SK-N-SH treated with all-trans-retinoic acid at 6 μM for 48 hours (cell line): ENCODE measurements at regions not wholly inside any gene's neighbourhood (a gene's known extent, or its start where the extent isn't known, plus 50 kb on each side); places are given as distances from the start of the nearest gene placed in this dataset.

Experiments
- ATAC-seq: fragments of 200-7000 bp; cut with Tn5 transposase; 3 replicates; pipeline ENCODE4 v1.9.1; 2020; ENCODE audit warnings: mild to moderate bottlenecking, moderate library complexity
- ARNTL ChIP-seq: fragments of 450-650 bp; formaldehyde crosslinking; IDR thresholded peaks from 2 replicates; pipeline ENCODE4 v1.5.0; 2020; ENCODE audit warnings: low read depth, mild to moderate bottlenecking, moderate library complexity, borderline replicate concordance
- BACH2 ChIP-seq: fragments of 250-450 bp; sonication (Bioruptor Pico); IDR thresholded peaks from 2 replicates; pipeline ENCODE4 v1.9.0; 2021; ENCODE audit warnings: mild to moderate bottlenecking, borderline replicate concordance
- CSDC2 ChIP-seq: fragments of 250-450 bp; sonication (Bioruptor Pico); IDR thresholded peaks from 2 replicates; pipeline ENCODE4 v1.5.0; 2020; ENCODE audit warnings: mild to moderate bottlenecking, moderate library complexity
- CSRNP3 ChIP-seq: fragments of 250-450 bp; sonication (Bioruptor Pico); IDR thresholded peaks from 2 replicates; pipeline ENCODE4 v1.5.1; 2021; ENCODE audit warnings: mild to moderate bottlenecking, moderate library complexity
- ESRRG ChIP-seq: fragments of 250-450 bp; sonication (Bioruptor Pico); IDR thresholded peaks from 2 replicates; pipeline ENCODE4 v1.6.1; 2021; ENCODE audit warnings: mild to moderate bottlenecking
- GLIS3 ChIP-seq: fragments of 250-450 bp; sonication (Bioruptor Pico); IDR thresholded peaks from 2 replicates; pipeline ENCODE4 v1.5.0; 2020; ENCODE audit warnings: mild to moderate bottlenecking, moderate library complexity
- ISL1 ChIP-seq: fragments of 250-450 bp; sonication (Bioruptor Pico); IDR thresholded peaks from 2 replicates; pipeline ENCODE4 v2.1.2; 2022; ENCODE audit warnings: mild to moderate bottlenecking, moderate library complexity
- PATZ1 ChIP-seq: fragments of 250-450 bp; sonication (Bioruptor Pico); IDR thresholded peaks from 2 replicates; pipeline ENCODE4 v1.8.0; 2020; ENCODE audit warnings: mild to moderate bottlenecking, moderate library complexity, borderline replicate concordance
- PPARA ChIP-seq: fragments of 250-450 bp; sonication (Bioruptor Pico); IDR thresholded peaks from 2 replicates; pipeline ENCODE4 v1.5.0; 2020; ENCODE audit warnings: mild to moderate bottlenecking, borderline replicate concordance
- RARB ChIP-seq: fragments of 250-450 bp; sonication (Bioruptor Pico); IDR thresholded peaks from 2 replicates; pipeline ENCODE4 v1.8.0; 2021; ENCODE audit warnings: mild to moderate bottlenecking, moderate library complexity
- TCF4 ChIP-seq: fragments of 250-450 bp; sonication (Bioruptor Pico); IDR thresholded peaks from 2 replicates; pipeline ENCODE4 v1.8.0; 2021; ENCODE audit warnings: mild to moderate bottlenecking, moderate library complexity, borderline replicate concordance
- TOX ChIP-seq: fragments of 250-450 bp; sonication (Bioruptor Pico); IDR thresholded peaks from 2 replicates; pipeline ENCODE4 v1.8.0; 2021; ENCODE audit warnings: mild to moderate bottlenecking, moderate library complexity, borderline replicate concordance
- TSHZ2 ChIP-seq: fragments of 250-450 bp; sonication (Bioruptor Pico); IDR thresholded peaks from 2 replicates; pipeline ENCODE4 v1.5.0; 2020; ENCODE audit warnings: mild to moderate bottlenecking, moderate library complexity
- ZC3H10 ChIP-seq: fragments of 250-450 bp; sonication (Bioruptor Pico); IDR thresholded peaks from 2 replicates; pipeline ENCODE4 v1.5.1; 2021; ENCODE audit warnings: mild to moderate bottlenecking, moderate library complexity
- ZFP30 ChIP-seq: fragments of 450-650 bp; formaldehyde crosslinking; IDR thresholded peaks from 2 replicates; pipeline ENCODE4 v1.5.0; 2022; ENCODE audit warnings: mild to moderate bottlenecking, moderate library complexity
- ZNF565 ChIP-seq: fragments of 450-650 bp; formaldehyde crosslinking; conservative IDR thresholded peaks from 2 replicates; pipeline ENCODE4 v1.5.0; 2020; ENCODE audit warnings: low read depth, mild to moderate bottlenecking, moderate library complexity
- ZNF70 ChIP-seq: fragments of 450-650 bp; formaldehyde crosslinking; IDR thresholded peaks from 2 replicates; pipeline ENCODE4 v1.5.0; 2020; ENCODE audit warnings: mild to moderate bottlenecking, moderate library complexity
- ZNF8 ChIP-seq: fragments of 450-650 bp; formaldehyde crosslinking; IDR thresholded peaks from 2 replicates; pipeline ENCODE4 v1.5.0; 2020; ENCODE audit warnings: mild to moderate bottlenecking, moderate library complexity

GRCh38 chr1:95679262-95679661, 445.3 kb downstream of the RWDD3 start:
- no peak for ATAC-seq
- TF ChIP-seq TSHZ2 (no peak), ZNF565 (CRISPR knock-in tag) (no peak), CSDC2 (CRISPR knock-in tag) (no peak)

GRCh38 chr1:95685081-95685480, 451.1 kb downstream of the RWDD3 start:
- ATAC-seq: no peak
- no peak for TF ChIP-seq ZC3H10 (CRISPR knock-in tag)
- TF ChIP-seq ZNF70 (CRISPR knock-in tag): no peak
- TF ChIP-seq RARB (CRISPR knock-in tag): no peak
- no peak for TF ChIP-seq PPARA
- no peak for TF ChIP-seq TCF4 (CRISPR knock-in tag)
- no peak for TF ChIP-seq TSHZ2
- no peak for TF ChIP-seq BACH2 (CRISPR knock-in tag)
- no peak for TF ChIP-seq ZFP30 (CRISPR knock-in tag)
- TF ChIP-seq ARNTL (CRISPR knock-in tag): no peak
- TF ChIP-seq, all 23 proteins: peak for 0

- TF ChIP-seq CSDC2 (CRISPR knock-in tag): no peak
- no peak for TF ChIP-seq TOX
- TF ChIP-seq CSRNP3: no peak
- no peak for TF ChIP-seq BACH2 (CRISPR knock-in tag)
- TF ChIP-seq ESRRG (CRISPR knock-in tag): no peak
- no peak for ATAC-seq
Observed at GRCh38 chr1:95686217-95686616, 452.2 kb downstream of the RWDD3 start.

- no peak for ATAC-seq
- TF ChIP-seq ZNF8 (no peak), PATZ1 (CRISPR knock-in tag) (no peak), GLIS3 (CRISPR knock-in tag) (no peak), BACH2 (CRISPR knock-in tag) (no peak), TOX (no peak), ISL1 (no peak), ESRRG (CRISPR knock-in tag) (no peak)
- TF ChIP-seq, all 23 proteins: peak for 0
Observed at GRCh38 chr1:95699149-95699953, 465.3 kb downstream of the RWDD3 start.
